ENCODE measurements at regions not wholly inside any gene's neighbourhood (a gene's known extent, or its start where the extent isn't known, plus 50 kb on each side); places are given as distances from the start of the nearest gene placed in this dataset.

GRCh38 chr2:54059986-54060385, 55.4 kb upstream of the ACYP2 start:
- Mint-ChIP-seq H3K4me1 (no peaks in the 10 kb centered on the region), H3K27me3 (ENCODE audit: low read depth in 3 of 3) (peaks cover 0 to 3% (median 0%) of the 10 kb centered on the region in 3 donors), H3K9me3 (peaks cover 0 to 18% (median 5%) of the 10 kb centered on the region in 7 donors), H3K36me3 (no peaks in the 10 kb centered on the region), H3K4me3 (no peak overlapping the region), H3K27ac (no peak overlapping the region)
- no peaks in the 10 kb centered on the region for H3K9me3 ChIP-seq (replicated peaks in 1 of 2; ENCODE audit: control insufficient read depth in 1 of 2, insufficient read depth in 1 of 2, low read length in 2 of 2)
- intact Hi-C loops (cut with micrococcal nuclease), result no loop called here
- H3K9ac ChIP-seq (ENCODE audit: insufficient read depth, low read length, poor library complexity, severe bottlenecking), result no peak overlapping the region
- WGBS (ENCODE audit: insufficient coverage), result no CpG with 5 or more reads among the region's 1 CpG
- no peak for DNase-seq
- no peaks in the 10 kb centered on the region for H3K36me3 ChIP-seq (replicated peaks in 1 of 2; ENCODE audit: control insufficient read depth in 1 of 2, insufficient read depth in 2 of 2, low read length in 2 of 2)
- H3K27ac ChIP-seq (ENCODE audit: low read depth in 1 of 2, low read length in 2 of 2), result no peak overlapping the region
- no peaks in the 10 kb centered on the region for H3K4me1 ChIP-seq (ENCODE audit: control insufficient read depth in 1 of 2, insufficient read depth in 2 of 2, low read length in 2 of 2)
- H3K4me3 ChIP-seq (replicated peaks in 1 of 3; ENCODE audit: low read depth in 2 of 3, low read length in 3 of 3), result no peak overlapping the region
- no peak overlapping the region for H3K4me2 ChIP-seq (replicated peaks; ENCODE audit: extremely low read depth, low read length, poor library complexity, severe bottlenecking)
- H3K27me3 ChIP-seq (ENCODE audit: control insufficient read depth in 2 of 2, insufficient read depth in 2 of 2, low read length in 2 of 2), result no peaks in the 10 kb centered on the region
- H4K20me1 ChIP-seq (ENCODE audit: insufficient read depth, low read length), result no peaks in the 10 kb centered on the region
- no peaks in the 10 kb centered on the region for H3K79me2 ChIP-seq (ENCODE audit: insufficient read depth, low read length)
- TF ChIP-seq, protein P1, sequence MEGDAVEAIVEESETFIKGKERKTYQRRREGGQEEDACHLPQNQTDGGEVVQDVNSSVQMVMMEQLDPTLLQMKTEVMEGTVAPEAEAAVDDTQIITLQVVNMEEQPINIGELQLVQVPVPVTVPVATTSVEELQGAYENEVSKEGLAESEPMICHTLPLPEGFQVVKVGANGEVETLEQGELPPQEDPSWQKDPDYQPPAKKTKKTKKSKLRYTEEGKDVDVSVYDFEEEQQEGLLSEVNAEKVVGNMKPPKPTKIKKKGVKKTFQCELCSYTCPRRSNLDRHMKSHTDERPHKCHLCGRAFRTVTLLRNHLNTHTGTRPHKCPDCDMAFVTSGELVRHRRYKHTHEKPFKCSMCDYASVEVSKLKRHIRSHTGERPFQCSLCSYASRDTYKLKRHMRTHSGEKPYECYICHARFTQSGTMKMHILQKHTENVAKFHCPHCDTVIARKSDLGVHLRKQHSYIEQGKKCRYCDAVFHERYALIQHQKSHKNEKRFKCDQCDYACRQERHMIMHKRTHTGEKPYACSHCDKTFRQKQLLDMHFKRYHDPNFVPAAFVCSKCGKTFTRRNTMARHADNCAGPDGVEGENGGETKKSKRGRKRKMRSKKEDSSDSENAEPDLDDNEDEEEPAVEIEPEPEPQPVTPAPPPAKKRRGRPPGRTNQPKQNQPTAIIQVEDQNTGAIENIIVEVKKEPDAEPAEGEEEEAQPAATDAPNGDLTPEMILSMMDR (IDR thresholded peaks at IDR 0.05), result no peak
- H2AFZ ChIP-seq (ENCODE audit: insufficient read depth, low read depth, low read length, poor library complexity, severe bottlenecking), result no peak overlapping the region

DNA sequence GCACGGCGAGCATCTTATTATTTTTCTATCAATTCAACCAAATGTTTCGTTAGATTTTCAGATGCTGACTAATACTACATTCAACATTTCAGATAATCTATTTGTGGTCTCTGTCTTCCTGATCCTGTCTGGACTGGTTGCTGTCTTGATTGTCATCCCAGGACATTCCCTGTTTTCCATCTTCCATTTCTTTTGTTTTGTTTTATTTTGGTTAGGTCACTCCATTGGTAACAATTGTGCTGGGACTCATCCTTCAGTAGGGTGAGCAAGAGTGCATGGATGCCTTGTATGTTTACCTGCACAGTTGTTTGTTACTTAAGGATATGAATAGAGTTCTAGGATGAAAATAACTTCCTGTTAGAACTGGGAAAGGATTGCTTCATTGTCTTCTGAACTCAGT, 55.9 kb upstream of the ACYP2 start:
- Mint-ChIP-seq H3K9me3 (peaks cover 0 to 18% (median 5%) of the 10 kb centered on the region in 7 donors), H3K27me3 (ENCODE audit: low read depth in 3 of 3) (peaks cover 0 to 3% (median 0%) of the 10 kb centered on the region in 3 donors), H3K27ac (no peak overlapping the region), H3K4me1 (no peaks in the 10 kb centered on the region), H3K36me3 (no peaks in the 10 kb centered on the region), H3K4me3 (no peak overlapping the region)
- Histone ChIP-seq H3K4me2 (replicated peaks; ENCODE audit: extremely low read depth, low read length, poor library complexity, severe bottlenecking) (no peak overlapping the region), H3K79me2 (ENCODE audit: insufficient read depth, low read length) (no peaks in the 10 kb centered on the region), H2AFZ (ENCODE audit: insufficient read depth, low read depth, low read length, poor library complexity, severe bottlenecking) (no peak overlapping the region), H3K9me3 (replicated peaks in 1 of 2; ENCODE audit: control insufficient read depth in 1 of 2, insufficient read depth in 1 of 2, low read length in 2 of 2) (no peaks in the 10 kb centered on the region), H4K20me1 (ENCODE audit: insufficient read depth, low read length) (no peaks in the 10 kb centered on the region), H3K36me3 (replicated peaks in 1 of 2; ENCODE audit: control insufficient read depth in 1 of 2, insufficient read depth in 2 of 2, low read length in 2 of 2) (no peaks in the 10 kb centered on the region), H3K27me3 (ENCODE audit: control insufficient read depth in 2 of 2, insufficient read depth in 2 of 2, low read length in 2 of 2) (no peaks in the 10 kb centered on the region), H3K4me1 (ENCODE audit: control insufficient read depth in 1 of 2, insufficient read depth in 2 of 2, low read length in 2 of 2) (no peaks in the 10 kb centered on the region), H3K9ac (ENCODE audit: insufficient read depth, low read length, poor library complexity, severe bottlenecking) (no peak overlapping the region), H3K27ac (ENCODE audit: low read depth in 1 of 2, low read length in 2 of 2) (no peak overlapping the region), H3K4me3 (replicated peaks in 1 of 3; ENCODE audit: low read depth in 2 of 3, low read length in 3 of 3) (no peak overlapping the region)
- no CpG with 5 or more reads among the region's 3 CpGs for WGBS (ENCODE audit: insufficient coverage)
- intact Hi-C loops (cut with micrococcal nuclease), result no loop called here
- TF ChIP-seq, protein P1 (IDR thresholded peaks at IDR 0.05), result no peak
- DNase-seq, result no peak

Data from CD14-positive monocyte (primary cell).